Osteoblast (primary cell): ENCODE measurements at regions not wholly inside any gene's neighbourhood (a gene's known extent, or its start where the extent isn't known, plus 50 kb on each side); places are given as distances from the start of the nearest gene placed in this dataset.

ENCODE experiments used
- DNase-seq: peaks from one replicate; pipeline ENCODE4 v3.0.0; 2011; ENCODE audit warnings: low spot score, mixed read lengths; ENCODE audit not compliant: insufficient read length; ENCODE audit errors: missing footprints
- H2AFZ ChIP-seq: 2 replicates; pipeline ENCODE4 v1.6.0; 2011; ENCODE audit warnings: mild to moderate bottlenecking, low read length
- H3K27ac ChIP-seq: 2 replicates; pipeline ENCODE4 v1.5.1; 2011; ENCODE audit warnings: mild to moderate bottlenecking, low read depth, low read length, moderate library complexity
- H3K27me3 ChIP-seq: 2 replicates; pipeline ENCODE4 v1.6.0; 2012; ENCODE audit warnings: mild to moderate bottlenecking, control low read depth, inconsistent platforms, low read length, moderate library complexity; ENCODE audit not compliant: insufficient read depth
- H3K36me3 ChIP-seq: 2 replicates; pipeline ENCODE4 v1.5.1; 2011; ENCODE audit warnings: mild to moderate bottlenecking, low read length, control low read depth, moderate library complexity; ENCODE audit not compliant: insufficient read depth
- H3K4me1 ChIP-seq: 2 replicates; pipeline ENCODE4 v1.5.1; 2011; ENCODE audit warnings: mild to moderate bottlenecking, low read length, control low read depth, moderate library complexity; ENCODE audit not compliant: insufficient read depth
- H3K4me2 ChIP-seq: 2 replicates; pipeline ENCODE4 v1.6.0; 2011; ENCODE audit warnings: mild to moderate bottlenecking, low read length; ENCODE audit not compliant: insufficient read depth
- H3K4me3 ChIP-seq: fragments of 200-600 bp; sonication (generic); 3 replicates; pipeline ENCODE4 v1.5.1; 2012; ENCODE audit warnings: mild to moderate bottlenecking, low read length, inconsistent platforms; ENCODE audit not compliant: insufficient read depth
- H3K79me2 ChIP-seq: 2 replicates; pipeline ENCODE4 v1.6.0; 2012; ENCODE audit warnings: mild to moderate bottlenecking, low read length, control low read depth, inconsistent platforms; ENCODE audit not compliant: insufficient read depth
- H3K9me3 ChIP-seq: 2 replicates; pipeline ENCODE4 v1.5.1; 2011; ENCODE audit warnings: low read depth, low read length, control low read depth
- H4K20me1 ChIP-seq: 2 replicates; pipeline ENCODE4 v1.6.0; 2012; ENCODE audit warnings: mild to moderate bottlenecking, low read length, control low read depth; ENCODE audit not compliant: insufficient read depth
- CTCF ChIP-seq: IDR thresholded peaks from 2 replicates; pipeline ENCODE4 v1.5.1; 2011; ENCODE audit warnings: mild to moderate bottlenecking, low read depth, low read length, moderate library complexity; ENCODE audit errors: extremely low read depth

GRCh38 chr17:79354173-79354820 is 256.6 kb downstream of the RBFOX3 start:
- H3K9me3 ChIP-seq, result no peaks in the 10 kb centered on the region
- H3K4me3 ChIP-seq, result no peak overlapping the region
- no peak for TF ChIP-seq CTCF
- peaks cover 6% of the 10 kb centered on the region for H3K27me3 ChIP-seq
- no peaks in the 10 kb centered on the region for H3K4me1 ChIP-seq
- H3K36me3 ChIP-seq, result no peaks in the 10 kb centered on the region
- H3K79me2 ChIP-seq, result no peaks in the 10 kb centered on the region
- H3K27ac ChIP-seq, result no peak overlapping the region
- H3K4me2 ChIP-seq, result no peak overlapping the region
- DNase-seq, result no peak
- H4K20me1 ChIP-seq, result no peaks in the 10 kb centered on the region
- H2AFZ ChIP-seq, result no peak overlapping the region

GRCh38 chr17:79353548-79353947 is 257.3 kb downstream of the RBFOX3 start:
- Histone ChIP-seq H2AFZ (no peak overlapping the region), H3K79me2 (no peaks in the 10 kb centered on the region), H3K4me1 (no peaks in the 10 kb centered on the region), H3K27me3 (peaks cover 10% of the 10 kb centered on the region), H3K4me3 (no peak overlapping the region), H4K20me1 (no peaks in the 10 kb centered on the region), H3K36me3 (no peaks in the 10 kb centered on the region), H3K4me2 (no peak overlapping the region), H3K27ac (no peak overlapping the region), H3K9me3 (no peaks in the 10 kb centered on the region)
- DNase-seq, result no peak
- TF ChIP-seq CTCF, result no peak

- no peaks in the 10 kb centered on the region for H4K20me1 ChIP-seq
- no peak overlapping the region for H3K4me3 ChIP-seq
- no peaks in the 10 kb centered on the region for H3K36me3 ChIP-seq
- no peak overlapping the region for H3K27ac ChIP-seq
- peaks cover 13% of the 10 kb centered on the region for H3K27me3 ChIP-seq
- no peaks in the 10 kb centered on the region for H3K4me1 ChIP-seq
- no peaks in the 10 kb centered on the region for H3K79me2 ChIP-seq
- no peak overlapping the region for H2AFZ ChIP-seq
- no peaks in the 10 kb centered on the region for H3K9me3 ChIP-seq
- no peak for TF ChIP-seq CTCF
- DNase-seq, result no peak
- H3K4me2 ChIP-seq, result no peak overlapping the region
Measured at GRCh38 chr17:79353016-79353415, 257.8 kb downstream of the RBFOX3 start.

GRCh38 chr17:79350533-79350932 is 260.3 kb downstream of the RBFOX3 start:
- Histone ChIP-seq H3K27ac (no peak overlapping the region), H3K36me3 (no peaks in the 10 kb centered on the region), H3K4me2 (no peak overlapping the region), H3K4me1 (no peaks in the 10 kb centered on the region), H3K79me2 (no peaks in the 10 kb centered on the region), H2AFZ (no peak overlapping the region), H3K4me3 (no peak overlapping the region), H3K9me3 (no peaks in the 10 kb centered on the region), H4K20me1 (no peaks in the 10 kb centered on the region), H3K27me3 (peaks cover 14% of the 10 kb centered on the region)
- peak; percentile 31 for DNase-seq
- no peak for TF ChIP-seq CTCF
